Testis (tissue), 2 donors: ENCODE measurements at regions not wholly inside any gene's neighbourhood (a gene's known extent, or its start where the extent isn't known, plus 50 kb on each side); places are given as distances from the start of the nearest gene placed in this dataset.

Experiments used
- POLR2A ChIP-seq: fragments of 450-650 bp; IDR thresholded peaks from one replicate; pipeline ENCODE4 v1.6.1; 2017; ENCODE audit warnings: antibody characterized with exemption, mild to moderate bottlenecking, moderate library complexity
- TF ChIP-seq, protein P1 (sequence below), 3 experiments: fragments of 450-650 bp in 2 of 3; fragments of 200-600 bp in 1 of 3; sonication (generic) in 1 of 3; IDR thresholded peaks; one replicate each; pipeline ENCODE4 v1.5.1; 2016 to 2019; ENCODE audit warnings: antibody characterized with exemption in 3 of 3, mild to moderate bottlenecking in 2 of 3, moderate library complexity in 1 of 3

DNA sequence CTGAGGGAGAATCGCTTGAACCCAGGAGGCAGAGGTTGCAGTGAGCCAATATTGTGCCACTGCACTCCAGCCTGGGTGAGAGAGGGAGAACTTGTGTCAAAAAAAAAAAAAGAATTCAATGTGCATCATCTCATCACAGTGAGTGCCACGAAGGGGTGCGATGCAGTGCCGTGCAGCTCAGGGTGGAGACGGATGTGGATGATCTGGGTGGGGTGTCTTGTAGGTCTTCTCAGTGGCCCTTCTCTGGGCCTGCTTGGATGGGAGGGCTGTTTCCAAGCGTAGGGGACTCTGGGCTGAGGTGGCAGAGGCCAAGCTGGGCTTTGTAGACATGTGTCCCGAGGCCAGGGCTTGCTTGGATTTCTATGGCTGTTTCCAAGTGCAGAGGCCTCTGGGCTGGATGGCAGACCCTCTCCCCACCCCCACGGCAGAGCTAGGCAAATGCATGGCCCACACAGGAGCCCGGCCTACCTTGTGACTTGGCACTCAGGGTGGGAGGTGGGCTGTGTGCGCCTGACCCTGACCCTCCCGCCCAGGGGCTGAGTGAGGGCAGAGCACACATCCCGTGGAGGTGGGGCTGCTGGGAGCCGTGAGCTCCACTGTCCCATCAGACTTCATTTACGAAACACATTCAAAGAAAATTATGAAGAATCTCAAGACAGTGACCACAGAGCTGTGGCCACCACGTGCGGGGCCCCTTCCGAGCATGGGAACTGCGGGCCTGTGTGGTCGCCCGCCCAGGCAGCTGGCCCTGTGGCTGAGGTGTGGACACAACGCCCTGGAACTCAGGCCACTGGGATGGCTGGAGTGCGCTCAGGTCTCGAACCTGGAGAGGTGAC is 76.4 kb downstream of the ASB1 start:
- no peak for TF ChIP-seq POLR2A
- TF ChIP-seq, protein P1, sequence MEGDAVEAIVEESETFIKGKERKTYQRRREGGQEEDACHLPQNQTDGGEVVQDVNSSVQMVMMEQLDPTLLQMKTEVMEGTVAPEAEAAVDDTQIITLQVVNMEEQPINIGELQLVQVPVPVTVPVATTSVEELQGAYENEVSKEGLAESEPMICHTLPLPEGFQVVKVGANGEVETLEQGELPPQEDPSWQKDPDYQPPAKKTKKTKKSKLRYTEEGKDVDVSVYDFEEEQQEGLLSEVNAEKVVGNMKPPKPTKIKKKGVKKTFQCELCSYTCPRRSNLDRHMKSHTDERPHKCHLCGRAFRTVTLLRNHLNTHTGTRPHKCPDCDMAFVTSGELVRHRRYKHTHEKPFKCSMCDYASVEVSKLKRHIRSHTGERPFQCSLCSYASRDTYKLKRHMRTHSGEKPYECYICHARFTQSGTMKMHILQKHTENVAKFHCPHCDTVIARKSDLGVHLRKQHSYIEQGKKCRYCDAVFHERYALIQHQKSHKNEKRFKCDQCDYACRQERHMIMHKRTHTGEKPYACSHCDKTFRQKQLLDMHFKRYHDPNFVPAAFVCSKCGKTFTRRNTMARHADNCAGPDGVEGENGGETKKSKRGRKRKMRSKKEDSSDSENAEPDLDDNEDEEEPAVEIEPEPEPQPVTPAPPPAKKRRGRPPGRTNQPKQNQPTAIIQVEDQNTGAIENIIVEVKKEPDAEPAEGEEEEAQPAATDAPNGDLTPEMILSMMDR (IDR thresholded peaks at IDR 0.05): no peak
